ENCODE measurements at regions not wholly inside any gene's neighbourhood (a gene's known extent, or its start where the extent isn't known, plus 50 kb on each side); places are given as distances from the start of the nearest gene placed in this dataset.

DNA sequence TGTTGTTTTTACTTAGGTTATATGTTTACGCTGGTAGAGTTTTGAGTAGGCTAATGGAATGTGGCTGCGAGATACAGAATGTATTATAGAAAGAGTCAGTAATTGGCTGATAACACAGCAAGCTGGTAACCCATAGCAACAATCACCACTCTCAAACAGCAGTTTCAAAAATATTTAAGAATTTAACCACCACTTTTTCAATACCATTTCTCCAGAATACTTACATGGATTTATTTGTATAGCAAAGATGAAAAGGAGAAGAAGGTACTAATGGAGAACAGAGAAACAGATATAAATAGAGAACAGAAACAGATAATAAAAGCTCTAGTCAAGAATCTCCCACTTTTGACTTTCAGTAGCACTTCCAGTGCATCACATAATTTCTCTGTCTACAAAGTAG is 188.3 kb upstream of the SLC39A10 start:
- no peak overlapping the region for H3K4me3 ChIP-seq (replicated peaks in 1 of 3; ENCODE audit: insufficient read depth in 1 of 3, low read depth in 2 of 3, low read length in 3 of 3)
- TF ChIP-seq EED (CRISPR knock-in tag; IDR thresholded peaks at IDR 0.05) (no peak), NFE2L2 (IDR thresholded peaks at IDR 0.05; ENCODE audit: low read length) (no peak), NBN (conservative IDR thresholded peaks at IDR 0.05) (no peak), JUN (CRISPR knock-in tag; IDR thresholded peaks at IDR 0.05) (no peak), SOX5 (CRISPR knock-in tag; IDR thresholded peaks at IDR 0.05; ENCODE audit: borderline replicate concordance) (no peak), ZSCAN30 (CRISPR knock-in tag; IDR thresholded peaks at IDR 0.05) (no peak), THYN1 (CRISPR knock-in tag; IDR thresholded peaks at IDR 0.05; ENCODE audit: borderline replicate concordance, low read depth) (no peak), HNF4G (IDR thresholded peaks at IDR 0.05; ENCODE audit: borderline replicate concordance, low read depth, low read length) (no peak), HNF4G (CRISPR knock-in tag; IDR thresholded peaks at IDR 0.05; ENCODE audit: borderline replicate concordance, low read depth) (no peak), SRSF4 (IDR thresholded peaks at IDR 0.05; ENCODE audit: low read depth, low read length, poor library complexity, severe bottlenecking) (no peak), ZNF180 (CRISPR knock-in tag; IDR thresholded peaks at IDR 0.05; ENCODE audit: borderline replicate concordance, low read depth) (no peak), HOXA3 (CRISPR knock-in tag; IDR thresholded peaks at IDR 0.05) (no peak), AGO1 (IDR thresholded peaks at IDR 0.05; ENCODE audit: low read depth, low read length, poor library complexity, severe bottlenecking) (no peak), ZNF589 (CRISPR knock-in tag; conservative IDR thresholded peaks at IDR 0.05) (no peak), ZMYM3 (CRISPR knock-in tag; IDR thresholded peaks at IDR 0.05) (no peak), ATRX (CRISPR knock-in tag; IDR thresholded peaks at IDR 0.05; ENCODE audit: borderline replicate concordance) (no peak), MIER2 (CRISPR knock-in tag; IDR thresholded peaks at IDR 0.05) (no peak)
- CTCF ChIA-PET (ENCODE audit: low intra/inter-chr PET ratio, low total read pairs), result no interaction called here
- no peak overlapping the region for H3K9ac ChIP-seq (ENCODE audit: insufficient read depth, low read depth, low read length)
- H3K36me3 ChIP-seq (replicated peaks in 1 of 2; ENCODE audit: control insufficient read depth in 1 of 2, insufficient read depth in 2 of 2, low read length in 2 of 2), result no peaks in the 10 kb centered on the region
- no TSS peak for BruUV-seq (replicated peaks)
- no peaks in the 10 kb centered on the region for H3K4me1 ChIP-seq (ENCODE audit: insufficient read depth, low read length)
- no peak for FAIRE-seq
- DNase-seq (ENCODE audit: low spot score), result no peak
- no peaks in the 10 kb centered on the region for H3K79me2 ChIP-seq (ENCODE audit: insufficient read depth, low read length)
- H4K20me1 ChIP-seq (ENCODE audit: insufficient read depth, low read length), result no peaks in the 10 kb centered on the region
- H3K27me3 ChIP-seq (ENCODE audit: control insufficient read depth in 1 of 2, insufficient read depth in 2 of 2, low read length in 2 of 2), result peaks cover 0 to 4% of the 10 kb centered on the region in 2 experiments; a peak in 1 of 5 replicates
- no peak overlapping the region for H3K27ac ChIP-seq (ENCODE audit: extremely low read length, insufficient read depth, low read length)
- no peak overlapping the region for H3K4me2 ChIP-seq (ENCODE audit: low read depth, low read length)
- POLR2A ChIA-PET, result no interaction called here
- H3K9me3 ChIP-seq (ENCODE audit: low read length), result no peaks in the 10 kb centered on the region
- in situ Hi-C loops (cut with HindIII; ENCODE audit: extremely low pct_ligation_motif_present, low pct_unique_long_range_greater_than_20kb) (no loop called here), intact Hi-C loops (cut with micrococcal nuclease; ENCODE audit: unreplicated experiment) (no loop called here)
- 5% methylated on average over 2 of the region's 2 CpGs for WGBS (ENCODE audit: low lambda C conversion rate)
- H2AFZ ChIP-seq (ENCODE audit: low read length), result no peak overlapping the region
- ATAC-seq, result no peak
